B cell (primary cell): ENCODE measurements at regions not wholly inside any gene's neighbourhood (a gene's known extent, or its start where the extent isn't known, plus 50 kb on each side); places are given as distances from the start of the nearest gene placed in this dataset.

ENCODE experiments used
- ATAC-seq: fragments of 200-7000 bp; cut with Tn5 transposase; one replicate; pipeline ENCODE4 v1.10.0; 2021; ENCODE audit warnings: low read depth, mild to moderate bottlenecking, moderate number of reproducible peaks, moderate library complexity
- CTCF ChIA-PET: fragments of 350-600 bp; sonication (Branson Sonifier 250); formaldehyde crosslinking; loops from one replicate; lab custom pipeline; 2021; ENCODE audit warnings: antibody characterized with exemption, inconsistent platforms; lab: Charles Lee
- POLR2A ChIA-PET: fragments of 350-600 bp; sonication (Branson Sonifier 250); formaldehyde crosslinking; loops from one replicate; lab custom pipeline; 2021; ENCODE audit warnings: antibody characterized with exemption; lab: Charles Lee
- DNase-seq: peaks from one replicate; pipeline ENCODE4 v3.0.0; 2013
- H2AFZ ChIP-seq: 2 replicates; pipeline ENCODE4 v1.6.1; 2012; ENCODE audit warnings: mild to moderate bottlenecking, low read depth, low read length; ENCODE audit not compliant: insufficient read depth, poor library complexity, severe bottlenecking
- H3K27ac ChIP-seq, 2 donors: 1 replicate in 1 of 2; 2 replicates in 1 of 2; pipeline ENCODE4 v1.5.1; 2012 to 2013; ENCODE audit warnings: low read length in 2 of 2, mild to moderate bottlenecking in 2 of 2, moderate library complexity in 1 of 2
- H3K27me3 ChIP-seq, 4 experiments: fragments of 200-600 bp in 1 of 4; sonication (generic) in 1 of 4; replicated peaks in 1 of 4; 1 replicate in 2 of 4; 2 replicates in 2 of 4; pipeline versions ENCODE4 v1.6.1 to v1.7.0; 2013 to 2016; ENCODE audit warnings: low read length in 3 of 4, mild to moderate bottlenecking in 2 of 4, mixed read lengths in 1 of 4, moderate library complexity in 1 of 4; ENCODE audit not compliant: insufficient read depth in 4 of 4, control insufficient read depth in 3 of 4; ENCODE audit errors: control extremely low read depth in 1 of 4
- H3K36me3 ChIP-seq, 2 experiments: replicated peaks in 1 of 2; 1 replicate in 1 of 2; 2 replicates in 1 of 2; pipeline versions ENCODE4 v1.6.1 to v1.7.1; 2013; ENCODE audit warnings: low read length in 1 of 2; ENCODE audit not compliant: insufficient read depth in 2 of 2, control insufficient read depth in 1 of 2; ENCODE audit errors: control extremely low read depth in 1 of 2, extremely low read depth in 1 of 2
- H3K4me1 ChIP-seq, 2 donors: fragments of 200-600 bp in 1 of 2; sonication (generic) in 1 of 2; 1 replicate in 1 of 2; 2 replicates in 1 of 2; pipeline versions ENCODE4 v1.5.1 to v1.6.1; 2013 to 2017; ENCODE audit warnings: low read length in 2 of 2; ENCODE audit not compliant: control insufficient read depth in 2 of 2, insufficient read depth in 2 of 2
- H3K4me2 ChIP-seq: replicated peaks from 2 replicates; pipeline ENCODE3; 2012; ENCODE audit warnings: mild to moderate bottlenecking, low read depth, low read length; ENCODE audit not compliant: poor library complexity, severe bottlenecking
- H3K4me3 ChIP-seq, 5 experiments: fragments of 200-600 bp in 1 of 5; sonication (generic) in 1 of 5; 1 replicate in 3 of 5; 2 replicates in 2 of 5; pipeline versions ENCODE4 v1.5.1 to v1.7.0; 2011 to 2016; ENCODE audit warnings: low read length in 4 of 5, mild to moderate bottlenecking in 4 of 5, low read depth in 2 of 5, control low read depth in 1 of 5, moderate library complexity in 1 of 5; ENCODE audit not compliant: insufficient read depth in 1 of 5; ENCODE audit errors: control extremely low read depth in 1 of 5, extremely low read depth in 1 of 5
- H3K79me2 ChIP-seq: fragments of 200-600 bp; sonication (generic); one replicate; pipeline ENCODE4 v1.6.0; 2016; ENCODE audit warnings: low read length; ENCODE audit not compliant: control insufficient read depth, insufficient read depth
- H3K9ac ChIP-seq: fragments of 200-600 bp; sonication (generic); 2 replicates; pipeline ENCODE4 v1.6.1; 2017; ENCODE audit warnings: mild to moderate bottlenecking, low read length, moderate library complexity
- H3K9me3 ChIP-seq, 3 donors: one replicate each; pipeline versions ENCODE4 v1.6.1 to v1.7.1; 2013; ENCODE audit warnings: low read length in 2 of 3; ENCODE audit not compliant: control insufficient read depth in 2 of 3, insufficient read depth in 1 of 3; ENCODE audit errors: control extremely low read depth in 1 of 3
- H4K20me1 ChIP-seq: 2 replicates; pipeline ENCODE4 v1.6.0; 2012; ENCODE audit warnings: mild to moderate bottlenecking, low read length; ENCODE audit not compliant: insufficient read depth, control insufficient read depth, poor library complexity, severe bottlenecking
- H3K27ac Mint-ChIP-seq: one replicate; pipeline ENCODE4 v1.8.0; 2021; ENCODE audit warnings: mixed read lengths
- H3K27me3 Mint-ChIP-seq: one replicate; pipeline ENCODE4 v1.8.0; 2021; ENCODE audit warnings: mixed read lengths
- H3K4me1 Mint-ChIP-seq: one replicate; pipeline ENCODE4 v1.8.0; 2021; ENCODE audit warnings: mixed read lengths
- H3K4me3 Mint-ChIP-seq: one replicate; pipeline ENCODE4 v1.8.0; 2021; ENCODE audit warnings: mixed read lengths
- H3K9me3 Mint-ChIP-seq: one replicate; pipeline ENCODE4 v1.8.0; 2022; ENCODE audit warnings: mixed read lengths; ENCODE audit not compliant: insufficient read depth
- CTCF ChIP-seq: fragments of 200-600 bp; IDR thresholded peaks from one replicate; pipeline ENCODE4 v1.8.0; 2022; ENCODE audit warnings: antibody characterized with exemption, mild to moderate bottlenecking
- EZH2 ChIP-seq: IDR thresholded peaks from 2 replicates; pipeline ENCODE4 v1.6.1; 2012; ENCODE audit warnings: borderline replicate concordance, low read depth, mild to moderate bottlenecking, moderate library complexity, low read length; ENCODE audit not compliant: insufficient read depth, poor library complexity, severe bottlenecking
- WGBS: methylation state at CpG from one replicate; pipeline ENCODE4 v1.1.5; 2013; ENCODE audit warnings: missing lambda C conversion rate; ENCODE audit not compliant: insufficient coverage; 5-methylcytosine and 5-hydroxymethylcytosine counted together
- intact Hi-C: fragments of 100-400 bp; cut with micrococcal nuclease; formaldehyde crosslinking; loops from one replicate; pipeline ENCODE4 v1.10.0; 2022

GRCh38 chr12:13282861-13283260 lies 86.3 kb downstream of the EMP1 start:
- Histone ChIP-seq H4K20me1 (no peaks in the 10 kb centered on the region), H3K9ac (no peak overlapping the region), H3K9me3 (peaks cover 0 to 5% (median 4%) of the 10 kb centered on the region in 3 donors), H3K4me2 (no peak overlapping the region), H3K4me1 (peaks cover 3 to 5% of the 10 kb centered on the region in 2 donors), H3K36me3 (no peaks in the 10 kb centered on the region), H3K27me3 (peaks cover 0 to 10% (median 3%) of the 10 kb centered on the region in 4 experiments), H3K4me3 (no peak overlapping the region), H3K79me2 (no peaks in the 10 kb centered on the region), H2AFZ (no peak overlapping the region), H3K27ac (no peak overlapping the region)
- H3K4me3 Mint-ChIP-seq = no peak overlapping the region
- intact Hi-C loops = no loop called here
- POLR2A ChIA-PET = no interaction called here
- H3K27me3 Mint-ChIP-seq = peaks cover 12% of the 10 kb centered on the region
- 19% methylated on average over 2 of the region's 2 CpGs for WGBS
- no peak for DNase-seq
- H3K27ac Mint-ChIP-seq = no peak overlapping the region
- CTCF ChIA-PET = interaction anchor here (1.1 to 1.8 kb wide), 2 partner anchors 26 to 29 kb away, joined by 3 to 4 read pairs; no protein-coding TSS in a partner anchor
- H3K4me1 Mint-ChIP-seq = peaks cover 5% of the 10 kb centered on the region
- no peak for ATAC-seq
- H3K9me3 Mint-ChIP-seq = no peaks in the 10 kb centered on the region
- TF ChIP-seq EZH2 (no peak), CTCF (no peak)

DNA sequence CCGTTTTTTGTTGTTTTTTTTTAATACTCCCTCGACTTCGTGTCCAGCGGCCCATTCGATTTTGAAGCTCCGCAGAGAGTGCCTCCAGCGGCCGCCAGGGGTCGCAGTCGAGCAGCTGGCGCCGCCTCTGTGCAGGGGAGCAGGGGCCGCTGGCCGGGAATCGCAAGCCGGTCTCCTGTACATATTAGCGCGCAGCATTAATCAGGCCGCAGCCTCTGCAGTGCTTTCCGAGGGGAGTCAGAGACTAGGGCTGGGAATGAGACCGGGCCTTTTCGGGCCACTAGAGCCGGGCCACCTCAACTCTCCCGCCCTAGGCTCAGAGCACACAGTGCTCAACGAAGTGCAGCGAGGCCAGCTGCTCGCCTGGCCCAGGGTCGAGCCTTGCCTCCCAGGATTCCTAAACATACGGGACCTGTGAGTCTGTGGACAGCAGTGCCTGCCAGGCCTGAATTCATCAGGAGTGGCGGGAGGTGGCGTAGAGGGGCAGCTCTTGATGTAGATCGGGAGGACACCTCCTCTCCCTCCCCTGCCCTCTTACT lies 81.8 kb downstream of the EMP1 start:
- peak; percentile 60 for ATAC-seq
- Histone ChIP-seq H3K4me3 (no peak overlapping the region), H3K9ac (no peak overlapping the region), H3K79me2 (no peaks in the 10 kb centered on the region), H3K4me2 (peak overlapping the region; percentile 31), H3K27me3 (peaks cover 0 to 38% (median 10%) of the 10 kb centered on the region in 4 experiments), H3K36me3 (no peaks in the 10 kb centered on the region), H3K27ac (no peak overlapping the region), H4K20me1 (no peaks in the 10 kb centered on the region), H3K4me1 (peaks cover 4 to 5% of the 10 kb centered on the region in 2 donors), H2AFZ (peak overlapping the region; percentile 38), H3K9me3 (peaks cover 0 to 8% (median 4%) of the 10 kb centered on the region in 3 donors)
- WGBS = 30% methylated on average over 32 of the region's 32 CpGs
- intact Hi-C loops = loop anchor here (5.0 kb wide), 1 partner anchor 889 kb away; no protein-coding TSS in a partner anchor
- Mint-ChIP-seq H3K4me3 (no peak overlapping the region), H3K27me3 (peaks cover 42% of the 10 kb centered on the region), H3K4me1 (peaks cover 6% of the 10 kb centered on the region), H3K27ac (no peak overlapping the region), H3K9me3 (no peaks in the 10 kb centered on the region)
- ChIA-PET CTCF (interaction anchor here (0.6 to 2.9 kb wide), 14 partner anchors 9 to 889 kb away, joined by 3 to 18 read pairs (median 4); no protein-coding TSS in a partner anchor), POLR2A (no interaction called here)
- peak; percentile 65 for DNase-seq
- TF ChIP-seq CTCF (peak; percentile 97), EZH2 (no peak)
